HG03025 (cell line): ENCODE measurements at regions not wholly inside any gene's neighbourhood (a gene's known extent, or its start where the extent isn't known, plus 50 kb on each side); places are given as distances from the start of the nearest gene placed in this dataset.

Experiments used
- ATAC-seq: cut with Tn5 transposase; IDR thresholded peaks from one replicate; pipeline ENCODE4 v1.9.1; 2021; ENCODE audit warnings: mild to moderate bottlenecking, moderate library complexity; ENCODE audit not compliant: unreplicated experiment, low FRiP score

DNA sequence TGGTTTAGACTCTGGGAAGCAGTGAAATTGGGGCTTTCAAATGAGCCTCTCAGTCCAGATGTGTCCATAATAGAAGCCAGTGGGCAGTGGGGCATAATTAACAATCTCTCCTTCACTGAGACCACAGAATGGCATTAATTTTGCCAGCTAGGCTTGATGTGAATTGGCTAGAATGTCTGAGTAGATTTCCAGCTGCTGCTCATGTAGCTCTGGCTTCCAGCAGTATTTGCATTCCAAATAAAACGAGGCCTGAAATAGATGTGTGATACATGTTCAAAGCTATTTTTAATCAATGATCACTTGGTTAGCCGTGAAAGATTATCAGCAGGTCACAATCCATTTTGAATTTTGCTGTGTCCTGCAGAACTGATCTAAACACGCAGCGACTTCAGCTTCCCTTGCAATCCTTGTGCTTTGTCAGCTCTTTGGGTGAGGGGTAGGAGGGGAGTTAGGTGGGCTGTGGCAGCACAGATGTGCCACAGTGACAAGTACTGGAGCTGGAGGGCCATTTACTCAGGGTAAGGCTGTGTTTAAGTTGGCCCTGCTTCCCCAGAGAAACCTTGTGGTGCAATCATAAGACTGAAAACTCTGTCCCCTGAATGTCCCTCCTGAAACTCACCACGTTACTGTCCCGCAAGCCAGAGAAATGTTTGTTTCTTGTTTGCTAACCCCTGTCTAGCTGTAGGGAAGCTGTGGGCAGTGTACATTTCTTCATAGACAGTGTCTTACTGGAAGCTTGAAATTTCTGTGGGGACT is 56.9 kb upstream of the TMEM178A start:
- no peak for ATAC-seq

DNA sequence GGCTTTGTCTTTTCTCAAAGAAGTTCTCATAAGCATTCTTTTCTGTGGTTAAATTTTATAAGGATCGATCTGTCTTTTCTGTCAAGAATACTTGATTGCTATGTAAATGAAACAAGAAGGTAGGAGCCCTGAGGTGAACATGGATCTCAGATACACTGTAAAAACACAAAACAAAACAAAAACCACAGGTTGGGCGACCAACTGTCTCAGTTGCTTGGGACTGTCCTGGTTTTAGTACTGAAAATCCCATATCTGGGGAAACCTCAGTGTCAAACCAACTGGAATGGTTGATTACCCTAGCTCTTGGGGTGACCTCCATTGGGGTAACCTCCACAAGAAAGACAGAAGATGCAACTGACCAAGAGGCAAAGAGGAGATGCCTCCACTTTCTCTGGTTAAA is 55.8 kb upstream of the TMEM178A start:
- ATAC-seq, result no peak

- no peak for ATAC-seq
Measured at GRCh38 chr2:39615675-39616074, 50.0 kb upstream of the TMEM178A start.
